PFSK-1 (cell line): ENCODE measurements at regions not wholly inside any gene's neighbourhood (a gene's known extent, or its start where the extent isn't known, plus 50 kb on each side); places are given as distances from the start of the nearest gene placed in this dataset.

Experiments
- FOXP2 ChIP-seq: optimal IDR thresholded peaks from 2 replicates; pipeline ENCODE3; 2011; ENCODE audit warnings: borderline replicate concordance, control low read depth, inconsistent platforms; ENCODE audit not compliant: insufficient read depth; ENCODE audit errors: extremely low read length, extremely low read depth
- POLR2AphosphoS5 ChIP-seq: IDR thresholded peaks from 2 replicates; pipeline ENCODE4 v1.6.1; 2012; ENCODE audit warnings: low read depth, mild to moderate bottlenecking, control low read depth, low read length, moderate library complexity
- SIN3A ChIP-seq: IDR thresholded peaks from 2 replicates; pipeline ENCODE4 v1.6.1; 2012; ENCODE audit warnings: mild to moderate bottlenecking, low read length, moderate library complexity, borderline replicate concordance; ENCODE audit not compliant: insufficient read depth
- TAF1 ChIP-seq: IDR thresholded peaks from 2 replicates; pipeline ENCODE4 v1.6.1; 2012; ENCODE audit warnings: low read length, control low read depth, borderline replicate concordance; ENCODE audit not compliant: insufficient read depth
- TF ChIP-seq, protein P1 (sequence below), 2 experiments: IDR thresholded peaks; 2 replicates each; pipeline versions ENCODE4 v1.6.1 to v1.8.0; 2011 to 2012; ENCODE audit warnings: low read depth in 2 of 2, low read length in 2 of 2, control low read depth in 1 of 2, inconsistent platforms in 1 of 2, mild to moderate bottlenecking in 1 of 2, moderate library complexity in 1 of 2; ENCODE audit not compliant: insufficient read depth in 1 of 2

- TF ChIP-seq SIN3A: no peak
- no peak for TF ChIP-seq POLR2AphosphoS5
- TF ChIP-seq, protein P1, sequence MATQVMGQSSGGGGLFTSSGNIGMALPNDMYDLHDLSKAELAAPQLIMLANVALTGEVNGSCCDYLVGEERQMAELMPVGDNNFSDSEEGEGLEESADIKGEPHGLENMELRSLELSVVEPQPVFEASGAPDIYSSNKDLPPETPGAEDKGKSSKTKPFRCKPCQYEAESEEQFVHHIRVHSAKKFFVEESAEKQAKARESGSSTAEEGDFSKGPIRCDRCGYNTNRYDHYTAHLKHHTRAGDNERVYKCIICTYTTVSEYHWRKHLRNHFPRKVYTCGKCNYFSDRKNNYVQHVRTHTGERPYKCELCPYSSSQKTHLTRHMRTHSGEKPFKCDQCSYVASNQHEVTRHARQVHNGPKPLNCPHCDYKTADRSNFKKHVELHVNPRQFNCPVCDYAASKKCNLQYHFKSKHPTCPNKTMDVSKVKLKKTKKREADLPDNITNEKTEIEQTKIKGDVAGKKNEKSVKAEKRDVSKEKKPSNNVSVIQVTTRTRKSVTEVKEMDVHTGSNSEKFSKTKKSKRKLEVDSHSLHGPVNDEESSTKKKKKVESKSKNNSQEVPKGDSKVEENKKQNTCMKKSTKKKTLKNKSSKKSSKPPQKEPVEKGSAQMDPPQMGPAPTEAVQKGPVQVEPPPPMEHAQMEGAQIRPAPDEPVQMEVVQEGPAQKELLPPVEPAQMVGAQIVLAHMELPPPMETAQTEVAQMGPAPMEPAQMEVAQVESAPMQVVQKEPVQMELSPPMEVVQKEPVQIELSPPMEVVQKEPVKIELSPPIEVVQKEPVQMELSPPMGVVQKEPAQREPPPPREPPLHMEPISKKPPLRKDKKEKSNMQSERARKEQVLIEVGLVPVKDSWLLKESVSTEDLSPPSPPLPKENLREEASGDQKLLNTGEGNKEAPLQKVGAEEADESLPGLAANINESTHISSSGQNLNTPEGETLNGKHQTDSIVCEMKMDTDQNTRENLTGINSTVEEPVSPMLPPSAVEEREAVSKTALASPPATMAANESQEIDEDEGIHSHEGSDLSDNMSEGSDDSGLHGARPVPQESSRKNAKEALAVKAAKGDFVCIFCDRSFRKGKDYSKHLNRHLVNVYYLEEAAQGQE (IDR thresholded peaks at IDR 0.05; ENCODE audit: insufficient read depth in 1 of 2, low read depth in 2 of 2, low read length in 2 of 2): no peak
- no peak for TF ChIP-seq TAF1
- TF ChIP-seq FOXP2: no peak
Measured at GRCh38 chr4:23355258-23355657, 534.6 kb downstream of the PPARGC1A start.
